ENCODE measurements at regions not wholly inside any gene's neighbourhood (a gene's known extent, or its start where the extent isn't known, plus 50 kb on each side); places are given as distances from the start of the nearest gene placed in this dataset.

GRCh38 chr14:83624541-83624940, 1905.4 kb upstream of the FLRT2 start:
- TF ChIP-seq CTCF (IDR thresholded peaks at IDR 0.05) (no peak), POLR2A (IDR thresholded peaks at IDR 0.05) (no peak)

Data from ovary (tissue), 3 donors.